Bronchial epithelial cell (primary cell): ENCODE measurements at regions not wholly inside any gene's neighbourhood (a gene's known extent, or its start where the extent isn't known, plus 50 kb on each side); places are given as distances from the start of the nearest gene placed in this dataset.
A peak's percentile ranks its signal among the peaks of the same experiment; 100 is the strongest.
"Not testable (repeated sequence)": the region's sequence is repeated elsewhere in the genome, so short reads cannot be mapped to it uniquely, and the experiment has no call there.

Source experiments
- DNase-seq: peaks from one replicate; pipeline ENCODE4 v3.0.0-alpha.2; 2010; ENCODE audit warnings: low read depth
- FAIRE-seq: peaks from 2 replicates; lab custom pipeline; 2011; peaks lifted over from hg19 to GRCh38; lab: Jason Lieb, UNC
- H3K27me3 ChIP-seq: 2 replicates; pipeline ENCODE4 v1.5.1; 2011; ENCODE audit warnings: low read length; ENCODE audit not compliant: control insufficient read depth, insufficient read depth
- H3K36me3 ChIP-seq: 2 replicates; pipeline ENCODE4 v1.5.1; 2011; ENCODE audit warnings: low read length; ENCODE audit not compliant: control insufficient read depth, insufficient read depth
- H3K4me3 ChIP-seq: 2 replicates; pipeline ENCODE4 v1.5.1; 2011; ENCODE audit warnings: mild to moderate bottlenecking, low read depth, low read length, control low read depth
- CTCF ChIP-seq: IDR thresholded peaks from 2 replicates; pipeline ENCODE4 v1.5.1; 2011; ENCODE audit warnings: mild to moderate bottlenecking, moderate library complexity, low read length, control low read depth, inconsistent platforms; ENCODE audit not compliant: insufficient read depth, severe bottlenecking

DNA sequence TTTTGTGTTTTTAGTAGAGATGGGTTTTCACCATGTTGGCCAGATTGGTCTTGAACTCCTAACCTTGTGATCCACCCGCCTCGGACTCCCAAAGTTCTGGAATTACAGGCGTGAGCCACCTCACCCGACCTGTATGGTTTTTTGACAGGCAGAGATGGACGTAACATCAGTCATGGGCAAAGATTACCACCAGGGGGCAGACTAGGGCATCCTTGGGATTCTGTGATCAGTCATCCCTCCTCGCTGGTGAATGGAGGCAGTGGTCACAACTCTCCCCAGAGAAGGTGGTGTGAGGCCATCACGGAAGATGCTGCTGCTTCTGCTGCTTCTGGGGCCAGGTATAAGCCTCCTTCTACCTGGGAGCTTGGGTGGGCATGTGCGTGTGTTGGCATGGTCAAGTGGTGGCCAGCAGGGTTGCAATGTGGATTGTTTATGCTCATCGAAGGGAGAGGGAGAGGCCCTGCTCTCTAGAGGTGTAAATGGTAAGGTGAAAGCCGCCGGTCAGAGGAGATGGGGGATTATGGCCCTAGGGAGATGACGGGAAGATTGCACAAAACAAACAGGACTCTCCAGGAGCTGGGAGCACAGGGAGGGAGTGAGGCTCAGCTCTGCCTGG, 122.7 kb upstream of the PRSS1 start:
- TF ChIP-seq CTCF: peak; percentile 69
- DNase-seq (peak; percentile 43), FAIRE-seq (no peak)
- Histone ChIP-seq H3K36me3 (no peaks in the 10 kb centered on the region), H3K27me3 (peaks cover 4% of the 10 kb centered on the region), H3K4me3 (no peak overlapping the region)

DNA sequence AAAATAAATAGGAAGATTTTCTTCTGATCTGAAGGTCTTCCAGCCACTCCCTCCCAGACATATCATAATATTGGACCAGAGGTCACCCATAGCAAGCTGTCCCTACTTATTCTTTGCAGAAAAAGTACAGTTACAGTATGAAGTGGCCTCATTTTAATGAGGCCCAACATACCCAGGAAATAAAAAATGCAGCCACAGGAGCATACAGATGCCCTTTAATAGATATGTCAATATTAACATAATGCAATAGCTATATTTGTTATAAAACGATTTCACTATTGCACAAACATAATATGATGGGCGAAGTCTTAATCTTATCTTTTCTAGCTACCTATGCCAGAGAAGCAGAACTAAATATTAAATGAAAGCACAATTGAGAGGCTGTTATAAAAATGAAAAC, 124.1 kb upstream of the PRSS1 start:
- not testable (repeated sequence) for H3K4me3 ChIP-seq, DNase-seq, H3K27me3 ChIP-seq, H3K36me3 ChIP-seq, FAIRE-seq

DNA sequence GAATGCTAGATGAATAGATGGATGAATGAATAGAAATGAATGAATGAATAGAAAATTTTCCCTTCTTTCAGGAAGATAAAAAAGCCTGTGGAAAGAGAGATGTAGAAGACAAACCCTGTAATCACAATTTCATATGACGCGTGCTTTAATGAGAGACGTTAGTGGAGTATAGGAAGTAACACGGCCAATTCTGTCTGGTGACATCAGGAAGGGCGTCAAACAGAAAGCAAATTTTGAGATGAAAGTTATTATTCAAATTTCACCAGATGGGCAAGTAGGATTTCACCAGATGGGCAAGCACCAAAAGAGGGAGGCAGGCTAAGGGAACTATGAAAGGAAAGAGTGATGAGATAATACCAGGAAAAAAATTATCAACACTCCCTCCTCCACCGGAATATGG, 128.9 kb upstream of the PRSS1 start:
- peaks cover 3% of the 10 kb centered on the region for H3K27me3 ChIP-seq
- no peak overlapping the region for H3K4me3 ChIP-seq
- FAIRE-seq (no peak), DNase-seq (no peak)
- no peaks in the 10 kb centered on the region for H3K36me3 ChIP-seq
- no peak for TF ChIP-seq CTCF

DNA sequence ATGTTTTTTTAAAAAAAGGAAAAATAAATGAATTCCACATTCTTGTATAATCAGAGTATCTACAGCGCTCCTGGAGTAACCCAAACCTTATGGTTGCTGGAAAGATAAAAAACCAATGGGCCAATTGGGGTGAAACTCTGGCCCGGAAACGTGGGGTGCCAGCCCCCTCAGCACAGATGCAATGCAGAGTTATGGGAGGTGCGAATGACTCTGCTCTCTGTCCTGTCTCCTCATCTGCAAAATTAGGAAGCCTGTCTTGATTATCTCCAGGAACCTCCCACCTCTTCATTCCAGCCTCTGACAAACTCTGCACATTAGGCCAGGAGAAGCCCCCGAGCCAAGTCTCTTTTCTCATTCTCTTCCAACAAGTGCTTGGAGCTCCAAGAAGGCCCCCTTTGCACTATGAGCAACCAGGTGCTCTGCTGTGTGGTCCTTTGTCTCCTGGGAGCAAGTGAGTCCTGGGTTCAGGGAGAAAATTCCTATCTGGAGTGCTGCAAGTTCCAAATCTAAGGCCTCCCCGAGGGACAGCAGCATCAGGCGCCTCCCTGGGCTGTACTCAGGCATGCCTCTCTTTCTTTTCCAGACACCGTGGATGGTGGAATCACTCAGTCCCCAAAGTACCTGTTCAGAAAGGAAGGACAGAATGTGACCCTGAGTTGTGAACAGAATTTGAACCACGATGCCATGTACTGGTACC, 130.5 kb upstream of the PRSS1 start:
- no peak for DNase-seq
- H3K27me3 ChIP-seq: peaks cover 3% of the 10 kb centered on the region
- H3K36me3 ChIP-seq: no peaks in the 10 kb centered on the region
- FAIRE-seq: no peak
- no peak for TF ChIP-seq CTCF
- no peak overlapping the region for H3K4me3 ChIP-seq

GRCh38 chr7:142616842-142617241, 132.4 kb upstream of the PRSS1 start:
- Histone ChIP-seq H3K36me3 (no peaks in the 10 kb centered on the region), H3K4me3 (no peak overlapping the region), H3K27me3 (peaks cover 3% of the 10 kb centered on the region)
- DNase-seq (no peak), FAIRE-seq (no peak)
- TF ChIP-seq CTCF: no peak

GRCh38 chr7:142616121-142616643, 133.1 kb upstream of the PRSS1 start:
- Histone ChIP-seq H3K36me3 (no peaks in the 10 kb centered on the region), H3K27me3 (peaks cover 3% of the 10 kb centered on the region), H3K4me3 (no peak overlapping the region)
- FAIRE-seq (no peak), DNase-seq (no peak)
- TF ChIP-seq CTCF: no peak
